Caco-2 (cell line): ENCODE measurements at regions not wholly inside any gene's neighbourhood (a gene's known extent, or its start where the extent isn't known, plus 50 kb on each side); places are given as distances from the start of the nearest gene placed in this dataset.

Experiments
- BruUV-seq: library from RNA; stranded (reverse); fragments of 400-500 nt; replicated peaks from 2 replicates; lab custom pipeline; 2021; lab: Mats Ljungman, UMichigan
- CTCF ChIA-PET: fragments of 300-600 bp; sonication (Branson Sonifier 250); formaldehyde crosslinking; loops from one replicate; lab custom pipeline; 2022; ENCODE audit warnings: antibody characterized with exemption; lab: Charles Lee
- POLR2A ChIA-PET: fragments of 300-600 bp; sonication (Branson Sonifier 250); formaldehyde crosslinking; loops from one replicate; lab custom pipeline; 2022; ENCODE audit warnings: antibody characterized with exemption; lab: Charles Lee
- DNase-seq, 2 experiments: peaks; one replicate each; pipeline versions ENCODE4 v3.0.0 to v3.0.0-alpha.2; 2020 to 2022
- H3K27me3 ChIP-seq: replicated peaks from 2 replicates; pipeline ENCODE4 v1.6.0; 2011; ENCODE audit warnings: low read length; ENCODE audit not compliant: control insufficient read depth, insufficient read depth
- H3K36me3 ChIP-seq: 2 replicates; pipeline ENCODE4 v1.5.1; 2011; ENCODE audit warnings: low read length; ENCODE audit not compliant: control insufficient read depth, insufficient read depth
- H3K4me1 ChIP-seq: fragments of 250-450 bp; sonication (Bioruptor Pico); 2 replicates; pipeline ENCODE4 v1.5.1; 2020; ENCODE audit warnings: mild to moderate bottlenecking
- H3K4me3 ChIP-seq: 2 replicates; pipeline ENCODE4 v1.5.1; 2011; ENCODE audit warnings: low read depth, mild to moderate bottlenecking, control low read depth, low read length
- H3K9me3 ChIP-seq: fragments of 250-450 bp; sonication (Bioruptor Pico); 2 replicates; pipeline ENCODE4 v1.5.1; 2020; ENCODE audit warnings: mild to moderate bottlenecking, moderate library complexity
- H3K27ac Mint-ChIP-seq: one replicate; pipeline ENCODE4 v1.8.0; 2022; ENCODE audit warnings: mixed read lengths; ENCODE audit not compliant: unreplicated experiment
- H3K27me3 Mint-ChIP-seq: one replicate; pipeline ENCODE4 v1.8.0; 2022; ENCODE audit warnings: mixed read lengths; ENCODE audit not compliant: insufficient read depth, unreplicated experiment
- H3K36me3 Mint-ChIP-seq: one replicate; pipeline ENCODE4 v1.8.0; 2022; ENCODE audit warnings: mild to moderate bottlenecking, mixed read lengths; ENCODE audit not compliant: insufficient read depth, unreplicated experiment
- H3K4me1 Mint-ChIP-seq: one replicate; pipeline ENCODE4 v1.8.0; 2022; ENCODE audit warnings: low read depth, mixed read lengths; ENCODE audit not compliant: unreplicated experiment
- H3K4me3 Mint-ChIP-seq: one replicate; pipeline ENCODE4 v1.8.0; 2022; ENCODE audit warnings: mild to moderate bottlenecking, moderate library complexity, mixed read lengths; ENCODE audit not compliant: unreplicated experiment
- H3K9me3 Mint-ChIP-seq: one replicate; pipeline ENCODE4 v1.8.0; 2022; ENCODE audit warnings: mixed read lengths; ENCODE audit not compliant: unreplicated experiment
- CTCF ChIP-seq, 2 experiments: fragments of 200-600 bp in 1 of 2; IDR thresholded peaks; 1 replicate in 1 of 2; 2 replicates in 1 of 2; pipeline versions ENCODE4 v1.5.1 to v1.8.0; 2011 to 2022; ENCODE audit warnings: antibody characterized with exemption in 1 of 2, control low read depth in 1 of 2, inconsistent platforms in 1 of 2, low read depth in 1 of 2, low read length in 1 of 2, mild to moderate bottlenecking in 1 of 2, moderate library complexity in 1 of 2; ENCODE audit not compliant: insufficient read depth in 1 of 2, severe bottlenecking in 1 of 2, unreplicated experiment in 1 of 2
- intact Hi-C: fragments of 100-400 bp; cut with micrococcal nuclease; formaldehyde crosslinking; loops from one replicate; pipeline ENCODE4 v1.10.0; 2022; ENCODE audit not compliant: unreplicated experiment

- Mint-ChIP-seq H3K36me3 (no peaks in the 10 kb centered on the region), H3K4me1 (no peaks in the 10 kb centered on the region), H3K27ac (no peak overlapping the region), H3K4me3 (no peak overlapping the region), H3K27me3 (no peaks in the 10 kb centered on the region), H3K9me3 (no peaks in the 10 kb centered on the region)
- POLR2A ChIA-PET: no interaction called here
- H3K4me1 ChIP-seq: no peaks in the 10 kb centered on the region
- DNase-seq: no peak
- TF ChIP-seq CTCF (IDR thresholded peaks at IDR 0.05; ENCODE audit: insufficient read depth in 1 of 2, low read depth in 1 of 2, low read length in 1 of 2, severe bottlenecking in 1 of 2, unreplicated experiment in 1 of 2): no peak
- CTCF ChIA-PET: no interaction called here
- H3K9me3 ChIP-seq: no peaks in the 10 kb centered on the region
- no TSS peak for BruUV-seq
- intact Hi-C loops: no loop called here
- H3K36me3 ChIP-seq: no peaks in the 10 kb centered on the region
- H3K27me3 ChIP-seq: no peaks in the 10 kb centered on the region
- no peak overlapping the region for H3K4me3 ChIP-seq
Measured at GRCh38 chr4:38213083-38213805, 253.0 kb downstream of the PTTG2 start.

- Mint-ChIP-seq H3K4me3 (no peak overlapping the region), H3K36me3 (no peaks in the 10 kb centered on the region), H3K4me1 (peaks cover 23% of the 10 kb centered on the region), H3K27me3 (no peaks in the 10 kb centered on the region), H3K27ac (no peak overlapping the region), H3K9me3 (peaks cover 15% of the 10 kb centered on the region)
- ChIA-PET CTCF (no interaction called here), POLR2A (no interaction called here)
- intact Hi-C loops: no loop called here
- Histone ChIP-seq H3K4me1 (peaks cover 20% of the 10 kb centered on the region), H3K36me3 (no peaks in the 10 kb centered on the region), H3K27me3 (no peaks in the 10 kb centered on the region; the same call in 1 of the 2 replicates), H3K4me3 (no peak overlapping the region), H3K9me3 (no peaks in the 10 kb centered on the region)
- TF ChIP-seq CTCF (IDR thresholded peaks at IDR 0.05; ENCODE audit: insufficient read depth in 1 of 2, low read depth in 1 of 2, low read length in 1 of 2, severe bottlenecking in 1 of 2, unreplicated experiment in 1 of 2): no peak
- BruUV-seq: no TSS peak
- no peak for DNase-seq
Measured at GRCh38 chr4:38222892-38223291, 262.7 kb downstream of the PTTG2 start.

GRCh38 chr4:38223306-38223705 lies 263.1 kb downstream of the PTTG2 start:
- H3K27ac Mint-ChIP-seq: no peak overlapping the region
- H3K4me1 ChIP-seq: peaks cover 20% of the 10 kb centered on the region
- H3K4me3 ChIP-seq: no peak overlapping the region
- H3K36me3 Mint-ChIP-seq: no peaks in the 10 kb centered on the region
- CTCF ChIA-PET: no interaction called here
- TF ChIP-seq CTCF (IDR thresholded peaks at IDR 0.05; ENCODE audit: insufficient read depth in 1 of 2, low read depth in 1 of 2, low read length in 1 of 2, severe bottlenecking in 1 of 2, unreplicated experiment in 1 of 2): no peak
- no peaks in the 10 kb centered on the region for H3K36me3 ChIP-seq
- H3K27me3 Mint-ChIP-seq: no peaks in the 10 kb centered on the region
- no peak for DNase-seq
- H3K27me3 ChIP-seq: no peaks in the 10 kb centered on the region; the same call in 1 of the 2 replicates
- intact Hi-C loops: no loop called here
- no peak overlapping the region for H3K4me3 Mint-ChIP-seq
- H3K4me1 Mint-ChIP-seq: peaks cover 23% of the 10 kb centered on the region
- no TSS peak for BruUV-seq
- no peaks in the 10 kb centered on the region for H3K9me3 ChIP-seq
- POLR2A ChIA-PET: no interaction called here
- H3K9me3 Mint-ChIP-seq: peaks cover 15% of the 10 kb centered on the region
